ENCODE measurements at regions not wholly inside any gene's neighbourhood (a gene's known extent, or its start where the extent isn't known, plus 50 kb on each side); places are given as distances from the start of the nearest gene placed in this dataset.
"Not testable (repeated sequence)": the region's sequence is repeated elsewhere in the genome, so short reads cannot be mapped to it uniquely, and the experiment has no call there.

DNA sequence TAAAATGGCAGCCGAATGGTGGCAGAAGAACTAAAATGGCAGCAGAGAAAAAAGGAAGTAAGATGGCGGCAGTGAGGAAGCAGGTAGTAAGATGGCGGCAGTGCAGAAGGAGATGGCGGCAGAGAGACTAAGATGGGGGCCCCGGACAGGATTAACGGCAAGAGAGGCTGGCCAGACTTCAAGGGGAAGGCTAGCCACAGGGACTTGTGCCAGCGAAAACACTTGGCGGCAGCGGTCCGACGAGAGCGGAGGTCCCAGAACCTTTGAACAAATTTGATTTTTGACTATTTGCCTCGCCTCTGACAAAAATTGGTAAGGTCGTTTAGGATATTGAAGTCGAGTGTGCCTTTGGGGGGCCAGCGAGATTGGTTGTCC is 639.4 kb upstream of the DPP6 start:
- DNase-seq (ENCODE audit: low spot score); H3K4me1 ChIP-seq (ENCODE audit: insufficient read depth, low read length); ATAC-seq; H3K36me3 ChIP-seq (replicated peaks in 1 of 2; ENCODE audit: control insufficient read depth in 1 of 2, insufficient read depth in 2 of 2, low read length in 2 of 2); H3K79me2 ChIP-seq (ENCODE audit: insufficient read depth, low read length); FAIRE-seq; H3K9ac ChIP-seq (ENCODE audit: insufficient read depth, low read depth, low read length); BruUV-seq (replicated peaks); in situ Hi-C loops (cut with HindIII; ENCODE audit: extremely low pct_ligation_motif_present, low pct_unique_long_range_greater_than_20kb); CTCF ChIA-PET (ENCODE audit: low intra/inter-chr PET ratio, low total read pairs); POLR2A ChIA-PET; H3K27me3 ChIP-seq (ENCODE audit: control insufficient read depth in 1 of 2, insufficient read depth in 2 of 2, low read length in 2 of 2); H3K4me2 ChIP-seq (ENCODE audit: low read depth, low read length); H3K4me3 ChIP-seq (replicated peaks in 1 of 3; ENCODE audit: insufficient read depth in 1 of 3, low read depth in 2 of 3, low read length in 3 of 3); intact Hi-C loops (cut with micrococcal nuclease; ENCODE audit: unreplicated experiment); H4K20me1 ChIP-seq (ENCODE audit: insufficient read depth, low read length); H3K27ac ChIP-seq (ENCODE audit: extremely low read length, insufficient read depth, low read length); H2AFZ ChIP-seq (ENCODE audit: low read length): not testable (repeated sequence)
- peaks cover 24% of the 10 kb centered on the region; the same call in 1 of the 2 replicates for H3K9me3 ChIP-seq (ENCODE audit: low read length)
- WGBS (ENCODE audit: low lambda C conversion rate) = 59% methylated on average over 16 of the region's 16 CpGs

DNA sequence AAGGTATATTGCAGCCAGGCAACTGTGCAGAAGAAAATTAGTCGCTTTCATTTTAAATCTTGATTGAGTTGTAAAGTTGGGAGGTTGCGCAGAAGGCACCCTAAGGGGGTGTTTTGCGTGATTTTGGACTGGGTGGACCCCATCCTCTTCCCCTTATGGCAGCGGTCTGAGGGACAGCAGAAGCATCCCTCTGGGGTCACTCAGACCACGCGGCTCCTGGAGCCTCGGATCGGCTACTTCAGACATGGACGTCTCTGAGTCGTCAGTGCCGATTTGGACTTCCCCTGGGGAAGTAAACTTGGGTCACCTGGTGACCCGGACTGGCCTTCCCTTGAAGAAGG is 639.0 kb upstream of the DPP6 start:
- intact Hi-C loops (cut with micrococcal nuclease; ENCODE audit: unreplicated experiment) = no loop called here
- Histone ChIP-seq H3K9me3 (ENCODE audit: low read length) (peaks cover 24% of the 10 kb centered on the region; the same call in 1 of the 2 replicates), H3K9ac (ENCODE audit: insufficient read depth, low read depth, low read length) (no peak overlapping the region), H3K27me3 (ENCODE audit: control insufficient read depth in 1 of 2, insufficient read depth in 2 of 2, low read length in 2 of 2) (no peaks in the 10 kb centered on the region), H3K27ac (ENCODE audit: extremely low read length, insufficient read depth, low read length) (no peak overlapping the region), H3K79me2 (ENCODE audit: insufficient read depth, low read length) (no peaks in the 10 kb centered on the region), H3K4me2 (ENCODE audit: low read depth, low read length) (no peak overlapping the region), H3K4me3 (replicated peaks in 1 of 3; ENCODE audit: insufficient read depth in 1 of 3, low read depth in 2 of 3, low read length in 3 of 3) (no peak overlapping the region), H4K20me1 (ENCODE audit: insufficient read depth, low read length) (no peaks in the 10 kb centered on the region), H3K4me1 (ENCODE audit: insufficient read depth, low read length) (no peaks in the 10 kb centered on the region), H2AFZ (ENCODE audit: low read length) (no peak overlapping the region), H3K36me3 (replicated peaks in 1 of 2; ENCODE audit: control insufficient read depth in 1 of 2, insufficient read depth in 2 of 2, low read length in 2 of 2) (no peaks in the 10 kb centered on the region)
- DNase-seq (ENCODE audit: low spot score) (no peak), ATAC-seq (no peak), FAIRE-seq (no peak)
- WGBS (ENCODE audit: low lambda C conversion rate) = 65% methylated on average over 9 of the region's 12 CpGs
- no TSS peak for BruUV-seq (replicated peaks)
- ChIA-PET CTCF (ENCODE audit: low intra/inter-chr PET ratio, low total read pairs) (no interaction called here), POLR2A (no interaction called here)
- in situ Hi-C loops (cut with HindIII; ENCODE audit: extremely low pct_ligation_motif_present, low pct_unique_long_range_greater_than_20kb) = no loop called here
- TF ChIP-seq, protein P1, sequence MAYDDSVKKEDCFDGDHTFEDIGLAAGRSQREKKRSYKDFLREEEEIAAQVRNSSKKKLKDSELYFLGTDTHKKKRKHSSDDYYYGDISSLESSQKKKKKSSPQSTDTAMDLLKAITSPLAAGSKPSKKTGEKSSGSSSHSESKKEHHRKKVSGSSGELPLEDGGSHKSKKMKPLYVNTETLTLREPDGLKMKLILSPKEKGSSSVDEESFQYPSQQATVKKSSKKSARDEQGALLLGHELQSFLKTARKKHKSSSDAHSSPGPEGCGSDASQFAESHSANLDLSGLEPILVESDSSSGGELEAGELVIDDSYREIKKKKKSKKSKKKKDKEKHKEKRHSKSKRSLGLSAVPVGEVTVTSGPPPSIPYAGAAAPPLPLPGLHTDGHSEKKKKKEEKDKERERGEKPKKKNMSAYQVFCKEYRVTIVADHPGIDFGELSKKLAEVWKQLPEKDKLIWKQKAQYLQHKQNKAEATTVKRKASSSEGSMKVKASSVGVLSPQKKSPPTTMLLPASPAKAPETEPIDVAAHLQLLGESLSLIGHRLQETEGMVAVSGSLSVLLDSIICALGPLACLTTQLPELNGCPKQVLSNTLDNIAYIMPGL (CRISPR knock-in tag; IDR thresholded peaks at IDR 0.05; ENCODE audit: borderline replicate concordance in 1 of 2, low read depth in 1 of 2) = no peak
- TF ChIP-seq, protein P2, sequence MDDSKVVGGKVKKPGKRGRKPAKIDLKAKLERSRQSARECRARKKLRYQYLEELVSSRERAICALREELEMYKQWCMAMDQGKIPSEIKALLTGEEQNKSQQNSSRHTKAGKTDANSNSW (CRISPR knock-in tag; IDR thresholded peaks at IDR 0.05; ENCODE audit: borderline replicate concordance) = no peak
- TF ChIP-seq HNF4A (CRISPR knock-in tag; IDR thresholded peaks at IDR 0.05) (no peak), HNRNPLL (IDR thresholded peaks at IDR 0.05; ENCODE audit: low read depth, low read length, poor library complexity, severe bottlenecking) (no peak), HNRNPK (IDR thresholded peaks at IDR 0.05; ENCODE audit: low read depth, low read length, poor library complexity, severe bottlenecking) (no peak), ZSCAN30 (CRISPR knock-in tag; IDR thresholded peaks at IDR 0.05) (no peak), ESRRA (CRISPR knock-in tag; IDR thresholded peaks at IDR 0.05; ENCODE audit: low read depth) (no peak), SPEN (CRISPR knock-in tag; IDR thresholded peaks at IDR 0.05; ENCODE audit: low read depth) (no peak), ZNF296 (CRISPR knock-in tag; conservative IDR thresholded peaks at IDR 0.05) (no peak), IRF2 (CRISPR knock-in tag; IDR thresholded peaks at IDR 0.05) (no peak), FOXM1 (CRISPR knock-in tag; IDR thresholded peaks at IDR 0.05) (no peak)
- TF ChIP-seq, protein P3, sequence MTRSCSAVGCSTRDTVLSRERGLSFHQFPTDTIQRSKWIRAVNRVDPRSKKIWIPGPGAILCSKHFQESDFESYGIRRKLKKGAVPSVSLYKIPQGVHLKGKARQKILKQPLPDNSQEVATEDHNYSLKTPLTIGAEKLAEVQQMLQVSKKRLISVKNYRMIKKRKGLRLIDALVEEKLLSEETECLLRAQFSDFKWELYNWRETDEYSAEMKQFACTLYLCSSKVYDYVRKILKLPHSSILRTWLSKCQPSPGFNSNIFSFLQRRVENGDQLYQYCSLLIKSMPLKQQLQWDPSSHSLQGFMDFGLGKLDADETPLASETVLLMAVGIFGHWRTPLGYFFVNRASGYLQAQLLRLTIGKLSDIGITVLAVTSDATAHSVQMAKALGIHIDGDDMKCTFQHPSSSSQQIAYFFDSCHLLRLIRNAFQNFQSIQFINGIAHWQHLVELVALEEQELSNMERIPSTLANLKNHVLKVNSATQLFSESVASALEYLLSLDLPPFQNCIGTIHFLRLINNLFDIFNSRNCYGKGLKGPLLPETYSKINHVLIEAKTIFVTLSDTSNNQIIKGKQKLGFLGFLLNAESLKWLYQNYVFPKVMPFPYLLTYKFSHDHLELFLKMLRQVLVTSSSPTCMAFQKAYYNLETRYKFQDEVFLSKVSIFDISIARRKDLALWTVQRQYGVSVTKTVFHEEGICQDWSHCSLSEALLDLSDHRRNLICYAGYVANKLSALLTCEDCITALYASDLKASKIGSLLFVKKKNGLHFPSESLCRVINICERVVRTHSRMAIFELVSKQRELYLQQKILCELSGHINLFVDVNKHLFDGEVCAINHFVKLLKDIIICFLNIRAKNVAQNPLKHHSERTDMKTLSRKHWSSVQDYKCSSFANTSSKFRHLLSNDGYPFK (CRISPR knock-in tag; IDR thresholded peaks at IDR 0.05; ENCODE audit: borderline replicate concordance) = no peak
- TF ChIP-seq, protein P4, sequence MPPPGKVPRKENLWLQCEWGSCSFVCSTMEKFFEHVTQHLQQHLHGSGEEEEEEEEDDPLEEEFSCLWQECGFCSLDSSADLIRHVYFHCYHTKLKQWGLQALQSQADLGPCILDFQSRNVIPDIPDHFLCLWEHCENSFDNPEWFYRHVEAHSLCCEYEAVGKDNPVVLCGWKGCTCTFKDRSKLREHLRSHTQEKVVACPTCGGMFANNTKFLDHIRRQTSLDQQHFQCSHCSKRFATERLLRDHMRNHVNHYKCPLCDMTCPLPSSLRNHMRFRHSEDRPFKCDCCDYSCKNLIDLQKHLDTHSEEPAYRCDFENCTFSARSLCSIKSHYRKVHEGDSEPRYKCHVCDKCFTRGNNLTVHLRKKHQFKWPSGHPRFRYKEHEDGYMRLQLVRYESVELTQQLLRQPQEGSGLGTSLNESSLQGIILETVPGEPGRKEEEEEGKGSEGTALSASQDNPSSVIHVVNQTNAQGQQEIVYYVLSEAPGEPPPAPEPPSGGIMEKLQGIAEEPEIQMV (CRISPR knock-in tag; IDR thresholded peaks at IDR 0.05; ENCODE audit: low read depth) = no peak
